ENCODE measurements at regions not wholly inside any gene's neighbourhood (a gene's known extent, or its start where the extent isn't known, plus 50 kb on each side); places are given as distances from the start of the nearest gene placed in this dataset.

GRCh38 chr2:107001964-107002696 is 116.2 kb upstream of the ST6GAL2 start:
- TF ChIP-seq EP300 (IDR thresholded peaks at IDR 0.05): no peak
- TF ChIP-seq POLR2A (IDR thresholded peaks at IDR 0.05): no peak
- no peak for TF ChIP-seq POLR2AphosphoS5 (IDR thresholded peaks at IDR 0.05)
- no peak for TF ChIP-seq CTCF (IDR thresholded peaks at IDR 0.05)
- H3K4me1 ChIP-seq: no peaks in the 10 kb centered on the region
- no peaks in the 10 kb centered on the region for H3K27me3 ChIP-seq
- no peak for DNase-seq
- intact Hi-C loops (cut with DNase I; ENCODE audit: low total_unique reads): no loop called here
- no peaks in the 10 kb centered on the region for H3K9me3 ChIP-seq
- 64 to 78% (median 70%) methylated on average over 4 of the region's 4 CpGs for WGBS, 5 donors
- H3K27ac ChIP-seq: no peak overlapping the region
- H3K4me3 ChIP-seq: no peak overlapping the region
- H3K36me3 ChIP-seq: no peaks in the 10 kb centered on the region

- Histone ChIP-seq H3K9me3 (no peaks in the 10 kb centered on the region), H3K4me3 (no peak overlapping the region), H3K36me3 (no peaks in the 10 kb centered on the region), H3K4me1 (no peaks in the 10 kb centered on the region), H3K27me3 (no peaks in the 10 kb centered on the region), H3K27ac (no peak overlapping the region)
- TF ChIP-seq CTCF (IDR thresholded peaks at IDR 0.05) (no peak), POLR2A (IDR thresholded peaks at IDR 0.05) (no peak), POLR2AphosphoS5 (IDR thresholded peaks at IDR 0.05) (no peak), EP300 (IDR thresholded peaks at IDR 0.05) (no peak)
- intact Hi-C loops (cut with DNase I; ENCODE audit: low total_unique reads): no loop called here
- no peak for DNase-seq
- 58 to 80% (median 71%) methylated on average over 1 of the region's 1 CpG for WGBS, 5 donors
These were observed 116.8 kb upstream of the ST6GAL2 start for GRCh38 chr2:107002735-107003134.

- Histone ChIP-seq H3K9me3 (no peaks in the 10 kb centered on the region), H3K4me3 (no peak overlapping the region), H3K4me1 (no peaks in the 10 kb centered on the region), H3K27me3 (no peaks in the 10 kb centered on the region), H3K36me3 (no peaks in the 10 kb centered on the region), H3K27ac (no peak overlapping the region)
- no peak for DNase-seq
- TF ChIP-seq EP300 (IDR thresholded peaks at IDR 0.05): no peak
- 71 to 82% (median 81%) methylated on average over 6 of the region's 6 CpGs for WGBS, 5 donors
- intact Hi-C loops (cut with DNase I; ENCODE audit: low total_unique reads): no loop called here
These were observed 119.9 kb upstream of the ST6GAL2 start for GRCh38 chr2:107005853-107006252.

- Histone ChIP-seq H3K4me3 (no peak overlapping the region), H3K36me3 (no peaks in the 10 kb centered on the region), H3K9me3 (no peaks in the 10 kb centered on the region), H3K27me3 (no peaks in the 10 kb centered on the region), H3K27ac (no peak overlapping the region), H3K4me1 (no peaks in the 10 kb centered on the region)
- no peak for TF ChIP-seq CTCF (IDR thresholded peaks at IDR 0.05)
- no peak for TF ChIP-seq EP300 (IDR thresholded peaks at IDR 0.05)
- no peak for TF ChIP-seq POLR2AphosphoS5 (IDR thresholded peaks at IDR 0.05)
- no peak for TF ChIP-seq POLR2A (IDR thresholded peaks at IDR 0.05)
- intact Hi-C loops (cut with DNase I; ENCODE audit: low total_unique reads): no loop called here
- 46 to 74% (median 64%) methylated on average over 2 of the region's 2 CpGs for whole genome bisulfite sequencing, 5 donors
- DNase-seq: peak in 1 of 2 donors; percentile 25
These were observed 120.9 kb upstream of the ST6GAL2 start for GRCh38 chr2:107006836-107007235.

- H3K4me1 ChIP-seq: no peaks in the 10 kb centered on the region
- TF ChIP-seq EP300 (IDR thresholded peaks at IDR 0.05): no peak
- TF ChIP-seq POLR2AphosphoS5 (IDR thresholded peaks at IDR 0.05): no peak
- intact Hi-C loops (cut with DNase I; ENCODE audit: low total_unique reads): no loop called here
- no peaks in the 10 kb centered on the region for H3K36me3 ChIP-seq
- H3K27ac ChIP-seq: no peak overlapping the region
- DNase-seq: no peak
- 58 to 87% (median 66%) methylated on average over 3 of the region's 3 CpGs for WGBS, 5 donors
- no peak overlapping the region for H3K4me3 ChIP-seq
- no peaks in the 10 kb centered on the region for H3K9me3 ChIP-seq
- H3K27me3 ChIP-seq: no peaks in the 10 kb centered on the region
These were observed 122.0 kb upstream of the ST6GAL2 start for GRCh38 chr2:107007927-107008326.

Measured in stomach (tissue), 8 donors.